ENCODE measurements at regions not wholly inside any gene's neighbourhood (a gene's known extent, or its start where the extent isn't known, plus 50 kb on each side); places are given as distances from the start of the nearest gene placed in this dataset.

- H3K9me3 Mint-ChIP-seq (ENCODE audit: unreplicated experiment): peaks cover 3% of the 10 kb centered on the region
- no peak overlapping the region for H3K27ac Mint-ChIP-seq (ENCODE audit: unreplicated experiment)
- DNase-seq (ENCODE audit: low spot score): peak; percentile 41
- H3K4me3 Mint-ChIP-seq (ENCODE audit: unreplicated experiment): no peak overlapping the region
- TF ChIP-seq CTCF (IDR thresholded peaks at IDR 0.05; ENCODE audit: unreplicated experiment): peak; percentile 65
- no peaks in the 10 kb centered on the region for H3K4me1 Mint-ChIP-seq (ENCODE audit: unreplicated experiment)
- peaks cover 12% of the 10 kb centered on the region for H3K36me3 Mint-ChIP-seq (ENCODE audit: low read depth, unreplicated experiment)
- peaks cover 1% of the 10 kb centered on the region for H3K27me3 Mint-ChIP-seq (ENCODE audit: unreplicated experiment)
Observed at GRCh38 chr11:88231894-88232482, 56.7 kb upstream of the RAB38 start.

- H3K4me3 Mint-ChIP-seq (ENCODE audit: unreplicated experiment): no peak overlapping the region
- peaks cover 10% of the 10 kb centered on the region for H3K9me3 Mint-ChIP-seq (ENCODE audit: unreplicated experiment)
- no peak for TF ChIP-seq CTCF (IDR thresholded peaks at IDR 0.05; ENCODE audit: unreplicated experiment)
- no peaks in the 10 kb centered on the region for H3K4me1 Mint-ChIP-seq (ENCODE audit: unreplicated experiment)
- no peak overlapping the region for H3K27ac Mint-ChIP-seq (ENCODE audit: unreplicated experiment)
- peaks cover 14% of the 10 kb centered on the region for H3K36me3 Mint-ChIP-seq (ENCODE audit: low read depth, unreplicated experiment)
- peaks cover 3% of the 10 kb centered on the region for H3K27me3 Mint-ChIP-seq (ENCODE audit: unreplicated experiment)
- DNase-seq (ENCODE audit: low spot score): no peak
Observed at GRCh38 chr11:88229303-88229702, 54.1 kb upstream of the RAB38 start.
